ENCODE measurements at regions not wholly inside any gene's neighbourhood (a gene's known extent, or its start where the extent isn't known, plus 50 kb on each side); places are given as distances from the start of the nearest gene placed in this dataset.

- TF ChIP-seq, protein P1, sequence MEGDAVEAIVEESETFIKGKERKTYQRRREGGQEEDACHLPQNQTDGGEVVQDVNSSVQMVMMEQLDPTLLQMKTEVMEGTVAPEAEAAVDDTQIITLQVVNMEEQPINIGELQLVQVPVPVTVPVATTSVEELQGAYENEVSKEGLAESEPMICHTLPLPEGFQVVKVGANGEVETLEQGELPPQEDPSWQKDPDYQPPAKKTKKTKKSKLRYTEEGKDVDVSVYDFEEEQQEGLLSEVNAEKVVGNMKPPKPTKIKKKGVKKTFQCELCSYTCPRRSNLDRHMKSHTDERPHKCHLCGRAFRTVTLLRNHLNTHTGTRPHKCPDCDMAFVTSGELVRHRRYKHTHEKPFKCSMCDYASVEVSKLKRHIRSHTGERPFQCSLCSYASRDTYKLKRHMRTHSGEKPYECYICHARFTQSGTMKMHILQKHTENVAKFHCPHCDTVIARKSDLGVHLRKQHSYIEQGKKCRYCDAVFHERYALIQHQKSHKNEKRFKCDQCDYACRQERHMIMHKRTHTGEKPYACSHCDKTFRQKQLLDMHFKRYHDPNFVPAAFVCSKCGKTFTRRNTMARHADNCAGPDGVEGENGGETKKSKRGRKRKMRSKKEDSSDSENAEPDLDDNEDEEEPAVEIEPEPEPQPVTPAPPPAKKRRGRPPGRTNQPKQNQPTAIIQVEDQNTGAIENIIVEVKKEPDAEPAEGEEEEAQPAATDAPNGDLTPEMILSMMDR (conservative IDR thresholded peaks at IDR 0.05; ENCODE audit: low read depth in 2 of 2) = no peak
- TF ChIP-seq POLR2AphosphoS5 (IDR thresholded peaks at IDR 0.05; ENCODE audit: low read depth) (no peak), EZH2phosphoT487 (IDR thresholded peaks at IDR 0.05; ENCODE audit: unreplicated experiment) (no peak), REST (IDR thresholded peaks at IDR 0.05; ENCODE audit: unreplicated experiment) (no peak)
Measured at GRCh38 chr6:4421837-4422236, 286.5 kb upstream of the ECI2 start.

Measured in GM23338 (cell line).